GM18873 (cell line): ENCODE measurements at regions not wholly inside any gene's neighbourhood (a gene's known extent, or its start where the extent isn't known, plus 50 kb on each side); places are given as distances from the start of the nearest gene placed in this dataset.
"Not testable (repeated sequence)": the region's sequence is repeated elsewhere in the genome, so short reads cannot be mapped to it uniquely, and the experiment has no call there.

Experiments used
- ATAC-seq: cut with Tn5 transposase; IDR thresholded peaks from one replicate; pipeline ENCODE4 v1.9.1; 2021; ENCODE audit warnings: mild to moderate bottlenecking, moderate library complexity, moderate number of reproducible peaks; ENCODE audit not compliant: unreplicated experiment, low FRiP score

- no peak for ATAC-seq
Measured at GRCh38 chr2:82803307-82803706, 1655.8 kb downstream of the SUCLG1 start.

GRCh38 chr2:82797469-82797868 lies 1661.6 kb downstream of the SUCLG1 start:
- no peak for ATAC-seq

GRCh38 chr2:82796132-82796531 lies 1662.9 kb downstream of the SUCLG1 start:
- no peak for ATAC-seq

GRCh38 chr2:82795446-82795845 lies 1663.6 kb downstream of the SUCLG1 start:
- ATAC-seq: no peak

- ATAC-seq: no peak
Measured at GRCh38 chr2:82793711-82794435, 1665.2 kb downstream of the SUCLG1 start.

GRCh38 chr2:82792316-82792715 lies 1666.8 kb downstream of the SUCLG1 start:
- ATAC-seq: no peak

GRCh38 chr2:82790206-82791021 lies 1668.7 kb downstream of the SUCLG1 start:
- ATAC-seq: no peak

- ATAC-seq: no peak
Measured at GRCh38 chr2:82789851-82790205, 1669.3 kb downstream of the SUCLG1 start.

- no peak for ATAC-seq
Measured at GRCh38 chr2:82781176-82781915, 1677.7 kb downstream of the SUCLG1 start.

- ATAC-seq: no peak
Measured at GRCh38 chr2:82780050-82780449, 1679.0 kb downstream of the SUCLG1 start.

GRCh38 chr2:82752396-82752795 lies 1706.7 kb downstream of the SUCLG1 start:
- no peak for ATAC-seq

GRCh38 chr2:82748653-82749052 lies 1710.4 kb downstream of the SUCLG1 start:
- ATAC-seq: no peak

- ATAC-seq: no peak
Measured at GRCh38 chr2:82740527-82740926, 1718.6 kb downstream of the SUCLG1 start.

- ATAC-seq: not testable (repeated sequence)
Measured at GRCh38 chr2:82737965-82738364, 1721.1 kb downstream of the SUCLG1 start.

- no peak for ATAC-seq
Measured at GRCh38 chr2:82735336-82735735, 1723.7 kb downstream of the SUCLG1 start.

- no peak for ATAC-seq
Measured at GRCh38 chr2:82731824-82732223, 1727.3 kb downstream of the SUCLG1 start.

- no peak for ATAC-seq
Measured at GRCh38 chr2:82730811-82731210, 1728.3 kb downstream of the SUCLG1 start.

GRCh38 chr2:82728090-82728489 lies 1731.0 kb downstream of the SUCLG1 start:
- ATAC-seq: no peak

GRCh38 chr2:82708681-82709080 lies 1750.4 kb downstream of the SUCLG1 start:
- no peak for ATAC-seq

- ATAC-seq: no peak
Measured at GRCh38 chr2:82697231-82697630, 1761.8 kb downstream of the SUCLG1 start.

- ATAC-seq: no peak
Measured at GRCh38 chr2:82694431-82694830, 1764.6 kb downstream of the SUCLG1 start.
